GM23338 (cell line): ENCODE measurements at regions not wholly inside any gene's neighbourhood (a gene's known extent, or its start where the extent isn't known, plus 50 kb on each side); places are given as distances from the start of the nearest gene placed in this dataset.

Source experiments
- CREB1 ChIP-seq: fragments of 250-450 bp; sonication (Bioruptor Pico); IDR thresholded peaks from 2 replicates; pipeline ENCODE4 v1.5.0; 2020; ENCODE audit warnings: low read depth, mild to moderate bottlenecking, moderate library complexity
- CTCF ChIP-seq, 2 experiments: fragments of 200-600 bp in 1 of 2; sonication (generic) in 1 of 2; conservative IDR thresholded peaks; 2 replicates each; pipeline versions ENCODE4 v1.5.1 to v1.6.1; 2016 to 2017; ENCODE audit warnings: antibody characterized with exemption in 2 of 2, low read depth in 2 of 2, mild to moderate bottlenecking in 2 of 2, moderate library complexity in 1 of 2
- EZH2 ChIP-seq: fragments of 200-600 bp; sonication (generic); IDR thresholded peaks from one replicate; pipeline ENCODE4 v1.8.0; 2017; ENCODE audit warnings: antibody characterized with exemption, mild to moderate bottlenecking, low read depth; ENCODE audit not compliant: unreplicated experiment
- EZH2phosphoT487 ChIP-seq: fragments of 200-600 bp; sonication (generic); IDR thresholded peaks from one replicate; pipeline ENCODE4 v1.8.1; 2018; ENCODE audit warnings: antibody characterized with exemption; ENCODE audit not compliant: unreplicated experiment
- JUNB ChIP-seq: IDR thresholded peaks from one replicate; pipeline ENCODE4 v1.6.1; 2016; ENCODE audit warnings: antibody characterized with exemption; ENCODE audit not compliant: unreplicated experiment
- NANOG ChIP-seq: IDR thresholded peaks from 2 replicates; pipeline ENCODE4 v1.6.1; 2016; ENCODE audit warnings: antibody characterized with exemption, borderline replicate concordance
- POLR2AphosphoS5 ChIP-seq: IDR thresholded peaks from 2 replicates; pipeline ENCODE4 v1.6.1; 2016; ENCODE audit warnings: antibody characterized with exemption, low read depth
- REST ChIP-seq: IDR thresholded peaks from one replicate; pipeline ENCODE4 v1.6.1; 2018; ENCODE audit warnings: antibody characterized with exemption; ENCODE audit not compliant: unreplicated experiment
- STAT1 ChIP-seq: IDR thresholded peaks from one replicate; pipeline ENCODE4 v1.6.1; 2016; ENCODE audit warnings: antibody characterized with exemption; ENCODE audit not compliant: unreplicated experiment
- ZNF114 ChIP-seq: fragments of 250-450 bp; sonication (Bioruptor Pico); IDR thresholded peaks from 2 replicates; pipeline ENCODE4 v1.5.0; 2020; ENCODE audit warnings: mild to moderate bottlenecking, moderate library complexity
- ZNF331 ChIP-seq: fragments of 250-450 bp; sonication (Bioruptor Pico); IDR thresholded peaks from 2 replicates; pipeline ENCODE4 v1.5.0; 2020; ENCODE audit warnings: low read depth, mild to moderate bottlenecking, moderate library complexity
- ZNF462 ChIP-seq: fragments of 250-450 bp; sonication (Bioruptor Pico); IDR thresholded peaks from 2 replicates; pipeline ENCODE4 v1.5.0; 2020; ENCODE audit warnings: mild to moderate bottlenecking, moderate library complexity
- TF ChIP-seq, protein P1 (sequence below): IDR thresholded peaks from 2 replicates; pipeline ENCODE4 v1.6.1; 2016; ENCODE audit warnings: antibody characterized with exemption

DNA sequence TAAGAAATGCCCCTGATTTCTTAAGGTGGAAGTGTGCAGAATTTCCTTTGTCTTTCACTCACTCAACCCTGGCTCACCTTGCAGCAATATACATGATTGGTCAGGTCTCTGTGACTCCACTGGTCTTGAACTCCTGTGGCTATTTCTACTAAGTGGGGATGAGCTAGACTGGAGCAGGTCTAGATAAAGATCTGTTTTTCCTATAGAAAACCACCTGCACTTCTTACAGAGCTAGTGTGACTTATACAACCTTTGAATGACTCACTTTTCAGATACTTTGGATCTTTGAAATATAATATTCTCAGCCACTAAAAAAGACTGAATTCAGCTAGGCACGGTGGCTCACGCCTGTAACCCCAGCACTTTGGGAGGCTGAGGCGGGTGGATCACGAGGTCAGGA lies 98.5 kb upstream of the KCTD1 start:
- no peak for TF ChIP-seq CTCF (conservative IDR thresholded peaks at IDR 0.05; ENCODE audit: low read depth in 2 of 2)
- TF ChIP-seq POLR2AphosphoS5, result no peak
- no peak for TF ChIP-seq ZNF114 (CRISPR knock-in tag)
- TF ChIP-seq JUNB, result no peak
- TF ChIP-seq, protein P1, sequence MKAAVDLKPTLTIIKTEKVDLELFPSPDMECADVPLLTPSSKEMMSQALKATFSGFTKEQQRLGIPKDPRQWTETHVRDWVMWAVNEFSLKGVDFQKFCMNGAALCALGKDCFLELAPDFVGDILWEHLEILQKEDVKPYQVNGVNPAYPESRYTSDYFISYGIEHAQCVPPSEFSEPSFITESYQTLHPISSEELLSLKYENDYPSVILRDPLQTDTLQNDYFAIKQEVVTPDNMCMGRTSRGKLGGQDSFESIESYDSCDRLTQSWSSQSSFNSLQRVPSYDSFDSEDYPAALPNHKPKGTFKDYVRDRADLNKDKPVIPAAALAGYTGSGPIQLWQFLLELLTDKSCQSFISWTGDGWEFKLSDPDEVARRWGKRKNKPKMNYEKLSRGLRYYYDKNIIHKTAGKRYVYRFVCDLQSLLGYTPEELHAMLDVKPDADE, result no peak
- TF ChIP-seq EZH2phosphoT487, result no peak
- no peak for TF ChIP-seq REST
- TF ChIP-seq CREB1 (CRISPR knock-in tag), result no peak
- TF ChIP-seq EZH2, result no peak
- no peak for TF ChIP-seq ZNF331 (CRISPR knock-in tag)
- no peak for TF ChIP-seq NANOG
- TF ChIP-seq ZNF462 (CRISPR knock-in tag), result no peak
- no peak for TF ChIP-seq STAT1
